HG03558 (cell line): ENCODE measurements at regions not wholly inside any gene's neighbourhood (a gene's known extent, or its start where the extent isn't known, plus 50 kb on each side); places are given as distances from the start of the nearest gene placed in this dataset.
"Not testable (repeated sequence)": the region's sequence is repeated elsewhere in the genome, so short reads cannot be mapped to it uniquely, and the experiment has no call there.

ENCODE experiments used
- ATAC-seq: cut with Tn5 transposase; IDR thresholded peaks from one replicate; pipeline ENCODE4 v1.9.1; 2021; ENCODE audit warnings: moderate number of reproducible peaks; ENCODE audit not compliant: unreplicated experiment; ENCODE audit errors: extremely low read depth

GRCh38 chr4:36582198-36582597, 300.8 kb downstream of the DTHD1 start:
- no peak for ATAC-seq

DNA sequence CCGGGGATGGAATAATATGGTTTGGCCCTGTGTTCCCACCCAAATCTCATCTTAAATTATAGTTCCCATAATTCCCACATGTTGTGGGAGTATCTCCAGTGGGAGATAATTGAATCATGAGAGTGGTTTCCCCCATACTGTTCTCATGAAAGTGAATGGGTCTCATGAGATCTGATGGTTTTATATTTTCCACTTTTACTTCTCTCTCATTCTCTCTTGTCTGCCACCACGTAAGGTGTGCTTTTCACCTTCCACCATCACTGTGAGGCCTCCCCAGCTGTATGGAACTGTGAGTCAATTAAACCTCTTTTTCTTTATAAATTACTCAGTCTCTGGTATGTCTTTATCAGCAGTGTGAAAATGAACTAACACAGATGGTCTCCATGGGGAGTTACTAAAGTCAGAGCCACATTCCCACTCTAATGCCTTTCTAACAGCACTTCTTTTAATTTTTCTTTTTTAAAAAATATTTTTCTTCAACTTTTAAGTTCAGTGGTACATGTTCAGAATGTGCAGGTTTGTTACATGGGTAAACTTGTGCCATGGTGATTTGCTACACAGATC, 306.6 kb downstream of the DTHD1 start:
- ATAC-seq: no peak

DNA sequence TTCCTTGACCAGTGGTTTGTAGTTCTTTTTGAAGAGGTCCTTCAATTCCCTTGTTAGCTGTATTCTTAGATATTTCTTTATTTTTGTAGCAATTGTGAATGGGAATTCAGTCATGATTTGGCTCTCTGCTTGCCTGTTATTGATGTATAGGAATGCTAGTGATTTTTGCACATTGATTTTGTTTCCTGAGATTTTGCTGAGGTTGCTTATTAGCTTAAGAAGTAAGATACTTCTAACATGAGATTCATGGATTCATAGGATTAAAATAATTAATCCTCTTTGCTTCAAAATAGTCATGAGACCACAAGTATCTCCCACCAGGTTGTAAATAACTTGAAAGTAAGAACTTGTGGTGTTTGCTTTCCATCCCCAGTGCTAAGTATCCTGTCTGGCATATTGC, 308.9 kb downstream of the DTHD1 start:
- no peak for ATAC-seq

DNA sequence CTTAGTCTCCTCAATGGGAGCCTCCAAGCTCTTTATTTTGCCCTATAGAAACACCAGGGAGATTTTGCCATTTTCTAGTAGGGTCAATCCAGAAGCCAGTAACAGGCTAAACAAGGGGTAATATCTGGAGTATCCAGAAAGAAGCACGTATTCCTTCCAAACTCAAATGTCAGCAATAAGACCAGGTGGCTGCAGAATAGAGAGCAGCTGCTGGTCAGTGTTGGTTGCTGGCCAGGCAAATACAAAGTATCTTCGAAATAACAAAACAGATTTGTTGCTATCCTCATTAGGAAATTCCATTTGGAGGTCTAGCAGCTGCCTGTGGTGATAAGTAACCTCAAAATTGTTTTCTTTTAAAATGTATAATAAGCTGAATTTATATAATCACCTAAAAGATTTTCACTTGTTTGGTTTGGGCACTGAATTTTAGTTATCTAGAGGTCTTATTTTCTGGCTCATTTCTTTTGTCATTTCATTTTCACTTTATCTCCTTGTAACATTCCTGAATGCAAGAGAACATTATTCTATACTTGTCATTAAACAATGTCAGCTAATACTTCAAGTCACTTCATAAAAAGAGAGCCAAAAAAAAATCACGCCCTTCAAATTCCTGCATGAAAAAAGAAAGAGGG, 320.6 kb downstream of the DTHD1 start:
- ATAC-seq: no peak

DNA sequence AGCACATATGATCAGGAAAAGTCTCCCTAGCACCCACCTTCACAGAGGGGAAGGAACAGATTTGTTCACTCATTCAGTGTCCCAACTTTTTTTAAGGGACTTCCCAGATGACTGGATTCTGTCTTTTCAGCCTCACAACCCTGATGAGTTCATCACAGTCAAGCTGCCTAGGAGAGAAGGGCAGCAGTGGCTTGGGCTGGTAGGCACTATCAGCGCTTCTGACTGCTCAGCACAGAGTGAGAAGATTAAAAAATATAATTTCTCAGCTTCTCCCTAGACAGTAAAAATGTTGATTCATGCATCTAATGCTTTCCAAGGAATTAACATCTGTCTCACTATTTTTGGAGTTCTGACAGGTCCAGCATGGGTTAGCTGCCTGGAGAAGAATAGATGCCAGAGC, 328.2 kb downstream of the DTHD1 start:
- no peak for ATAC-seq

- no peak for ATAC-seq
These were observed 329.2 kb downstream of the DTHD1 start for GRCh38 chr4:36610628-36611027.

DNA sequence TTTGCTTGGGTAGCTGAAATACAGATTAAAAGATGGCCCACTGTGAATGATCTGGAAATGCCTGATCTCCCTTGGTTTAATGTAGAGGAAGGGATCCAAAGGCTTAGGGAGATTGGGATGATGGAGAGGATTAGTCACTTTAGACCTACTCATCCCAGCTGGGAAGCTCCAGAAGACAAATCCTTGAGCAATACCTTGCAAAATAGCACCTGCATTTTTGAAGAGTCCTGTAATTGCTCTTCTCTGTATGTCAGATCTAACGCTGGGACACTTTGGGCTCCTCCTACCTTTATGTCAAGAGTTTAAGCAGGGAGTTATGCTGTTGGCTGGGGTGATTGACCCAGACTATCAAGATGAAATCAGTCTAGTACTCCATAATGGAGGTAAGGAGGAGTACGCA, 331.7 kb downstream of the DTHD1 start:
- not testable (repeated sequence) for ATAC-seq

DNA sequence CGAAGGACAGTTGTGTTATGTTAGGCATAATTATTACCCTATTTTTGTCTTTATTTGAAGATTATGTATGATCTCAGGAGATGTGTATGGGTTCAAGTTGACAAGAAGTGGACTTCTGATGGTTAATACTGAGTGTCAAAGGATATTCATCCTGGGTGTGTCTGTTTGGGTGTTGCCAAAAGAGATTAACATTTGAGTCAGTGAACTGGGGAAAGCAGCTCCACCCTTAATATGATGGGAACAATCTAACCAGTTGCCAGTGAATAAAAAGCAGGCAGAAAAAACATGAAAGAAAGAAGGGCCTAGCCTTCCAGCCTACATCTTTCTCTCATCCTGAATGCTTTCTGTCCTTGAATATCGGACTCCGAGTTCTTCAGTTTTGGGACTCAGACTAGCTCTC, 332.6 kb downstream of the DTHD1 start:
- ATAC-seq: no peak

GRCh38 chr4:36618102-36618501, 336.7 kb downstream of the DTHD1 start:
- ATAC-seq: no peak

GRCh38 chr4:36624030-36624429, 342.6 kb downstream of the DTHD1 start:
- ATAC-seq: no peak

DNA sequence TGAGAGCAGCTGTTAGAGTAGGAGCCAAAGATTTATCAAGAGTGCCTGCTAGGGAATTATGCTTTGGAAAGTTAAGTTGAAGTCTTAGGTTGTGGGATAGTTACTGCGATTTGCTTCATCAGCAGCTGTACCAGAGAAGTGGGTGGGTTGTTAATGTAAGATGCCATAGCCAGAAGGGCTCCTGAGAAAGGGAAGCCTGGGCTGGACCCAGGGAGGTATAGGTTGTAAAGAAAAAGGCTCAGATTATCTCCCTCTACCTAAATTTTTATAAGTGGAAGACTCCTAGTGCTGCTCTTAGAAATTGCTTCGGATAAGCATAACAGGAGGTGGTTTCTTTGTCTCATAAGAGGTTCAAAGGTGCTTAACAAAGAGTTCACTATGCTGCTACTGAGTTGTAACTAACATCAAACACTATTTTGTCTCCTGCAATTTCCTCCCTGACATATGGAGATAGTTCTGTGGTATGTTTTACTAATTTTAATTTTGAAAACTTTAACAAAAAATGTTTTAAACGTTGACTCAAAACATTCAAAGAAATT, 356.9 kb downstream of the DTHD1 start:
- ATAC-seq: no peak

GRCh38 chr4:36640876-36641275, 359.5 kb downstream of the DTHD1 start:
- ATAC-seq: no peak

- ATAC-seq: peak; percentile 100
These were observed 369.8 kb downstream of the DTHD1 start for GRCh38 chr4:36651253-36651652.

- no peak for ATAC-seq
These were observed 371.4 kb downstream of the DTHD1 start for GRCh38 chr4:36652857-36653256.

DNA sequence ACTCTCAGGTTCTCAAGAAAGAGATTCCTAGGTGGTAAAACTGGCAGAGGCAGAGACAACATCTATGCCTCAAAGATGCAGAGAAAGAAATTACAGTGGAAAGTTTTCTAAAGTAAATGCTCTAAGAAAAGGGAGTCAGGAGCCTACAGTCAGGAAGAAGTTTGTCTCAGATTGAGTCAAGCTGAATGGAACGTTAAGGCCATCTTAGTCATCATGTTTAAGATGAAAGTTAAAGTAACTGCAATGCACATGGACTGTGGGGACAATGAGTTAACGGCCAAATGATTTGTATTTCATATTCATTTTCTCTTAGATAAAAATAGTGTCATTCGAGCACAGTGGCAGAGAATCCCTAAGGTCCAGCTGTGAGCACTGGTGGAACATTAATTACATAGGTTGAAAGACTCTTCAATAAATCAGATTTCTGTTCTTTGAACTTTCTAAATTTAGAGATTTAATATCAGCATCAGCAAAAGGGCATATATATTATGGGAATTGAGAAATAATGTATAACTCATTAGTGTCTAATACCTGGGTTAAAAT, 384.6 kb downstream of the DTHD1 start:
- no peak for ATAC-seq

DNA sequence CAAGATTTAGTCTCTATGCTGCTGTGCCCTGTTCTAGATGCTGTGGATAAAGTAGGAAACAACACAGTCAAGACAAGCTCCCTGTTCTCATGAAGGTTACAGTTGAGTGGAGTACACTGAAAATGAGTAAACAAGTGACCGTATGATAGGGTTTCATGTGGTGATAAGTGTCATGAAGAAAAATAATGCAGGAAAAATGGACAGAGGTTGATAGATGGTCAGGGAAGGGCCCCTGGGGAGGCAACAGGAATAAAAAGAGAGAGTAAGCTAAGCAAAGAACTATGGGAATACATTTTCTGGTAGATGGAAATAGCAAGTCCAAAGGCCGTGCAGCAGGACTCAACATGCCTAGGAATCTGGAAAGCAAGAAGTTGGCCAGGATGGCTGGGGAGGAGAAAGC, 394.0 kb downstream of the DTHD1 start:
- no peak for ATAC-seq

DNA sequence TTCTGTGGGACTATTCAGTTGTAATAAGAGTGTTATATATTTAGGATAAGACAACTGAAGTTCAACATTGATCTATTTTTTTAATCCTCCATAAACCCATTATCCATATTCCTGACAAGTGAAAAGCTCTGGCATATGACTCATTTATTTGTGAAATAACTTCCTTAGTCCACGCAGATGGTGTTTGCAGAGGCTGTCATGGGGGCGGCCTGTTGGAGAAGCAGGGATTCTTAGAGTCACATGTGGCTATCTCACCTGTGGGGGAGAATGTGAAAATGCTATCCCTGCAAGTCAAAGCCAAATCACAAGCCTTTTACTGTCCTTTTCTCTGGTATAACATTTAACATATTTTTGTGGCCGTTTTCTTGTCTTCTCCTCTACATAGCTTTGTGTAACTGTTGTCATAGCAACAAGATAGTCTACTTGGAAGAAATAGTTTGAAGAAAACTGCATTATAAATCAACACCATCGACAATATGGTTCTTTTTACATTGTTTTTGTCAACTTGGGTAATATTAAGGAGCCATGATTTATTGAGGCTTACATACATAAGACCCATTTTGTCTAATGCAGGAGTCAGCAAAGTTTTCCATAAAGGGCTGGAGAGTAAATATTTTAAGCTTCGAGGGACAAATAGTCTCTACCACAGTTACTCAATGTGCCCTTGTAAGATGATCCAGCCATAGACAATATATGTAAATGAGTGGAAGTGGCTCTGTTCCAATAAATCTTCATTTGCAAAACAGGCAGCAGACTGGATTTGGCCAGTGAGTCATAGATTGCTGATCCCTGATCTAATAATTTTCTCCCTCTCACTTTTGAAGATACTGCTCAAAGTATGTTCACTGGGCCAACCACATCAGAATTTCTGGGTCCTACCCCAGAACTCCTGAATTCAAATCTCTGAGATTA, 395.0 kb downstream of the DTHD1 start:
- no peak for ATAC-seq

DNA sequence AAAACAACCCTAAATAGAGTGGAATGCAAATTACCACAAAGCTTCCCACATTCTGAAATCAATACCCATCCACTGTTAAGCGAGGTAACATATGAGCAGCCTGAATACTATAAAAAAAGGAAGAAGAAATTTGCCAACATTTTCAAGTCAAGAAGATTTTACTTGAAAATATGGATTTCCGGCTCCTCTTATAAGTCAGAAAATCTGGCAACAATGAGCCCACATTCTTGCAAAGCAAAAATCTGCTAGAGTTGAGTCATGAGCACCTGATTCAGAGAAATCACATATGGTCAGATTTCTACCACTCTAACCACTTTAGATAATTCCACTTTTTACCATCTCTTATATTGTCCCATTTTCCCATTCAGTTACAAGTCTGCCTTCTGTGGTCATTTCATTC, 395.7 kb downstream of the DTHD1 start:
- no peak for ATAC-seq

DNA sequence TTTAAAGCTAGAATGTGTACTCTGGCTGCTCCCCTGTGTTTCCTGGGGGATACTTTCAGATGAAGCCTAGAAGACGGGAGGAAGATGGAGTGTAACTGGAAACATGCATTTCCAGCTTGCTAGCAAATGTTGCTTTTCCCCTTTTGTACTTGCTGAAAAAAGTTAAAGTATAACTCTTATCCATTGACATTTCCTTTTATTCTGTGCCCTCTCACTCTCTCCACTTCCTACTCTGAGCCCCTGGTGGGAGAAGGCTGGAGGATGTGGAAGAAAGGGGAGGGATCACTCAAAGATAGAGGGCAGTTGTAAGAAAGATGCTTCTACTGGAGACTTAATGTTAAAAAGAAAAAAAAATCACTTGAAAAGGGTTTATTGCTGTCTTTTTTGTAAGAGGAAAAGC, 396.5 kb downstream of the DTHD1 start:
- ATAC-seq: no peak

DNA sequence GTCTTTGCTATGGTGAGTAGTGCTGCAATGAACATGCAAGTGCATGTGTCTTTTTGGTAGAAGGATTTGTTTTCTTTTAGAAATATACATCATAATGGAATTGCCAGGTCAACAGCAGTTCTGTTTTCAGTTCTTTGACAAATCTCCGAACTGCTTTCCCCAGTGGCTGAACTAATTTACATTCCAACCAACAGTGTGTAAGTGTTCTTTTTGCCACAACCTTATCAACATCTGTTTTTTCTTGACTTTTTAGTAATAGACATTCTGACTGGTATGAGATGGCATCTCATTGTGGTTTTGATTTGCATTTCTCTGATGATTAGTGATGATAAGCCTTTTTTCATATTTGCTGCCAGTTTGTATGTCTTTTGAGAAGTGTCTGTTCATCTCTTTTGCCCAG, 406.3 kb downstream of the DTHD1 start:
- ATAC-seq: no peak

GRCh38 chr4:36692586-36692985, 411.2 kb downstream of the DTHD1 start:
- ATAC-seq: no peak
